Suprapubic skin (tissue), 4 donors: ENCODE measurements at regions not wholly inside any gene's neighbourhood (a gene's known extent, or its start where the extent isn't known, plus 50 kb on each side); places are given as distances from the start of the nearest gene placed in this dataset.

Experiments used
- DNase-seq, 2 donors: peaks; one replicate each; pipeline ENCODE4 v3.0.0-alpha.2; 2019; ENCODE audit warnings: low spot score in 2 of 2
- H3K27ac ChIP-seq: fragments of 200-600 bp; sonication (generic); one replicate; pipeline ENCODE4 v1.5.1; 2019
- H3K27me3 ChIP-seq: fragments of 200-600 bp; sonication (generic); one replicate; pipeline ENCODE4 v1.5.1; 2019
- H3K36me3 ChIP-seq: fragments of 200-600 bp; sonication (generic); one replicate; pipeline ENCODE4 v1.5.1; 2019
- H3K4me1 ChIP-seq: fragments of 200-600 bp; sonication (generic); one replicate; pipeline ENCODE4 v1.5.1; 2019
- H3K4me3 ChIP-seq: fragments of 200-600 bp; sonication (generic); one replicate; pipeline ENCODE4 v1.5.1; 2019; ENCODE audit warnings: mild to moderate bottlenecking
- H3K9me3 ChIP-seq: fragments of 200-600 bp; sonication (generic); one replicate; pipeline ENCODE4 v1.5.1; 2019
- CTCF ChIP-seq, 2 donors: fragments of 200-600 bp in 1 of 2; fragments of 450-650 bp in 1 of 2; sonication (generic) in 1 of 2; IDR thresholded peaks; one replicate each; pipeline ENCODE4 v1.5.1; 2016 to 2019; ENCODE audit warnings: antibody characterized with exemption in 2 of 2, mild to moderate bottlenecking in 1 of 2, moderate library complexity in 1 of 2
- EP300 ChIP-seq: sonication (generic); formaldehyde crosslinking; IDR thresholded peaks from one replicate; pipeline ENCODE4 v1.6.1; 2017; ENCODE audit warnings: antibody characterized with exemption
- POLR2A ChIP-seq, 2 donors: fragments of 450-650 bp; IDR thresholded peaks; one replicate each; pipeline ENCODE4 v1.6.1; 2017; ENCODE audit warnings: antibody characterized with exemption in 2 of 2, mild to moderate bottlenecking in 2 of 2, moderate library complexity in 2 of 2
- POLR2AphosphoS5 ChIP-seq, 3 donors: sonication (generic); formaldehyde crosslinking; IDR thresholded peaks; one replicate each; pipeline ENCODE4 v1.6.1; 2017; ENCODE audit warnings: antibody characterized with exemption in 3 of 3
- WGBS: methylation state at CpG from one replicate; pipeline ENCODE4 v1.1.5; 2018; 5-methylcytosine and 5-hydroxymethylcytosine counted together

GRCh38 chr3:152623286-152623911, 211.5 kb upstream of the P2RY1 start:
- 66% methylated on average over 5 of the region's 5 CpGs for WGBS
- Histone ChIP-seq H3K4me1 (peaks cover 38% of the 10 kb centered on the region), H3K27me3 (no peaks in the 10 kb centered on the region), H3K4me3 (no peak overlapping the region), H3K27ac (no peak overlapping the region), H3K9me3 (no peaks in the 10 kb centered on the region), H3K36me3 (no peaks in the 10 kb centered on the region)
- no peak for DNase-seq
- TF ChIP-seq EP300 (no peak), CTCF (IDR thresholded peaks at IDR 0.05) (no peak), POLR2A (IDR thresholded peaks at IDR 0.05) (no peak), POLR2AphosphoS5 (IDR thresholded peaks at IDR 0.05) (no peak)

- 58% methylated on average over 4 of the region's 4 CpGs for WGBS
- no peak overlapping the region for H3K4me3 ChIP-seq
- no peaks in the 10 kb centered on the region for H3K27me3 ChIP-seq
- TF ChIP-seq EP300 (no peak), POLR2A (IDR thresholded peaks at IDR 0.05) (no peak), POLR2AphosphoS5 (IDR thresholded peaks at IDR 0.05) (no peak), CTCF (IDR thresholded peaks at IDR 0.05) (no peak)
- no peak for DNase-seq
- H3K9me3 ChIP-seq: no peaks in the 10 kb centered on the region
- no peaks in the 10 kb centered on the region for H3K36me3 ChIP-seq
- H3K27ac ChIP-seq: no peak overlapping the region
- H3K4me1 ChIP-seq: peaks cover 30% of the 10 kb centered on the region
Observed at GRCh38 chr3:152626226-152626625, 208.7 kb upstream of the P2RY1 start.

- Histone ChIP-seq H3K27ac (no peak overlapping the region), H3K27me3 (no peaks in the 10 kb centered on the region), H3K36me3 (no peaks in the 10 kb centered on the region), H3K4me1 (peaks cover 8% of the 10 kb centered on the region), H3K9me3 (no peaks in the 10 kb centered on the region), H3K4me3 (no peak overlapping the region)
- TF ChIP-seq POLR2AphosphoS5 (IDR thresholded peaks at IDR 0.05): no peak
- no peak for TF ChIP-seq POLR2A (IDR thresholded peaks at IDR 0.05)
- TF ChIP-seq EP300: no peak
- no peak for TF ChIP-seq CTCF (IDR thresholded peaks at IDR 0.05)
- WGBS: 22% methylated on average over 3 of the region's 3 CpGs
- DNase-seq: no peak
Observed at GRCh38 chr3:152628496-152628895, 206.4 kb upstream of the P2RY1 start.

- TF ChIP-seq CTCF (IDR thresholded peaks at IDR 0.05): no peak
- no peak for TF ChIP-seq POLR2A (IDR thresholded peaks at IDR 0.05)
- TF ChIP-seq EP300: no peak
- no peak for TF ChIP-seq POLR2AphosphoS5 (IDR thresholded peaks at IDR 0.05)
- DNase-seq: no peak
- Histone ChIP-seq H3K4me1 (peaks cover 7% of the 10 kb centered on the region), H3K27me3 (no peaks in the 10 kb centered on the region), H3K4me3 (no peak overlapping the region), H3K9me3 (no peaks in the 10 kb centered on the region), H3K36me3 (no peaks in the 10 kb centered on the region), H3K27ac (no peak overlapping the region)
- 89% methylated on average over 7 of the region's 7 CpGs for WGBS
Observed at GRCh38 chr3:152629363-152630122, 205.4 kb upstream of the P2RY1 start.

- H3K4me3 ChIP-seq: no peak overlapping the region
- no peak for DNase-seq
- H3K36me3 ChIP-seq: no peaks in the 10 kb centered on the region
- TF ChIP-seq CTCF (IDR thresholded peaks at IDR 0.05) (no peak), EP300 (no peak), POLR2A (IDR thresholded peaks at IDR 0.05) (no peak), POLR2AphosphoS5 (IDR thresholded peaks at IDR 0.05) (no peak)
- H3K9me3 ChIP-seq: no peaks in the 10 kb centered on the region
- H3K27ac ChIP-seq: no peak overlapping the region
- H3K4me1 ChIP-seq: peaks cover 6% of the 10 kb centered on the region
- no peaks in the 10 kb centered on the region for H3K27me3 ChIP-seq
Observed at GRCh38 chr3:152635389-152635788, 199.5 kb upstream of the P2RY1 start.
